Activated naive CD4-positive, alpha-beta T cell treated with anti-CD3 and anti-CD28 coated beads for 36 hours (primary cell): ENCODE measurements at regions not wholly inside any gene's neighbourhood (a gene's known extent, or its start where the extent isn't known, plus 50 kb on each side); places are given as distances from the start of the nearest gene placed in this dataset.
"Not testable (repeated sequence)": the region's sequence is repeated elsewhere in the genome, so short reads cannot be mapped to it uniquely, and the experiment has no call there.

ENCODE experiments used
- CTCF ChIA-PET: fragments of 350-600 bp; sonication (Branson Sonifier 250); formaldehyde crosslinking; loops from one replicate; lab custom pipeline; 2021; ENCODE audit warnings: antibody characterized with exemption; lab: Charles Lee
- DNase-seq: peaks from one replicate; pipeline ENCODE4 v3.0.0-alpha.2; 2020
- H3K27ac Mint-ChIP-seq: one replicate; pipeline ENCODE4 v1.8.0; 2021; ENCODE audit warnings: mild to moderate bottlenecking, mixed read lengths
- H3K27me3 Mint-ChIP-seq: one replicate; pipeline ENCODE4 v1.8.0; 2021; ENCODE audit warnings: low read depth, mixed read lengths
- H3K36me3 Mint-ChIP-seq: one replicate; pipeline ENCODE4 v1.8.0; 2021; ENCODE audit warnings: low read depth, mixed read lengths
- H3K4me1 Mint-ChIP-seq: one replicate; pipeline ENCODE4 v1.8.0; 2021; ENCODE audit warnings: low read depth, mixed read lengths
- H3K4me3 Mint-ChIP-seq: one replicate; pipeline ENCODE4 v1.8.0; 2021; ENCODE audit warnings: mild to moderate bottlenecking, moderate library complexity, mixed read lengths
- H3K9me3 Mint-ChIP-seq: one replicate; pipeline ENCODE4 v1.8.0; 2021; ENCODE audit warnings: mixed read lengths
- intact Hi-C: fragments of 100-400 bp; cut with micrococcal nuclease; formaldehyde crosslinking; loops from one replicate; pipeline ENCODE4 v1.15.1; 2023

DNA sequence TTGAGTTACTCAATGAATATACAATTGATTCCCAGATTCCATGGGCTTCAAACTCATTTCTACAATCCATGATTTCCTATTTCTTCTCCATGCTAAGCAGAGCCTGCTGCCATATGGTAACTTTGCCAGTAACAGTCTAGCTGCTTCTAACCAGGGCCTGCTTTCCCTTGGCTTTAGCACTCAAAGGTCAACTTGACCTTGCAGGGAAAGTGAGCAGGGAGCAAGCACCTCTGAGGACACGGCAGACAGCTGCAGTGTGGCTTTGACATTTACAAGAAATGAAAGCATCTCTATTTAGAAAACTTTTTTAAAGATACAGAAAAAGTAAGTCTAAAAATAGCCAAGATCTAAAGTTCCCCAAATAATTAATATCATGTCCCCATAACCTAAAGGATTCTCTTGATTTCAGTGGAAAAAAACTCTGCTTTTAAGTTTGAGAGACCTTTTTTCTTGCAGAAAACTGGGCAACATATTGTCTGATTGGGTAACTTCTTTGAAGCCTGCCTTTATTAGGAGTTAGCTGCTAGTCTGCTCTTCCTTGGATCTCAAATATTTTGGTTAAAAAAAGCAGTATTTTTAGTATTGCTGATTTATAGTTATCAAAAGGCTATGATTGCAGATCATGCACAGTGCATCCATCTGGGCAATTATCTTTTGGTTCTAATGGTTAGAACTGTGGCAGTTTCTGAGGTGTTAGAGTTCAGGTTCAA, 257.9 kb downstream of the AHR start:
- H3K4me1 Mint-ChIP-seq: no peaks in the 10 kb centered on the region
- H3K27me3 Mint-ChIP-seq: no peaks in the 10 kb centered on the region
- CTCF ChIA-PET: interaction anchor here (0.8 kb wide), 1 partner anchor 182 kb away, joined by 3 read pairs; no protein-coding TSS in a partner anchor
- H3K36me3 Mint-ChIP-seq: no peaks in the 10 kb centered on the region
- intact Hi-C loops: no loop called here
- H3K9me3 Mint-ChIP-seq: no peaks in the 10 kb centered on the region
- no peak overlapping the region for H3K27ac Mint-ChIP-seq
- no peak overlapping the region for H3K4me3 Mint-ChIP-seq
- no peak for DNase-seq

- DNase-seq: no peak
- CTCF ChIA-PET: interaction anchor here (0.8 kb wide), 1 partner anchor 183 kb away, joined by 3 read pairs; no protein-coding TSS in a partner anchor
- Mint-ChIP-seq H3K27ac (no peak overlapping the region), H3K27me3 (no peaks in the 10 kb centered on the region), H3K4me1 (no peaks in the 10 kb centered on the region), H3K4me3 (no peak overlapping the region), H3K9me3 (no peaks in the 10 kb centered on the region), H3K36me3 (no peaks in the 10 kb centered on the region)
- intact Hi-C loops: no loop called here
Measured at GRCh38 chr7:17557251-17557671, 258.8 kb downstream of the AHR start.

GRCh38 chr7:17558135-17558534, 259.7 kb downstream of the AHR start:
- intact Hi-C loops: no loop called here
- H3K4me1 Mint-ChIP-seq: no peaks in the 10 kb centered on the region
- no peak overlapping the region for H3K27ac Mint-ChIP-seq
- CTCF ChIA-PET: no interaction called here
- no peaks in the 10 kb centered on the region for H3K9me3 Mint-ChIP-seq
- no peak overlapping the region for H3K4me3 Mint-ChIP-seq
- peaks cover 4% of the 10 kb centered on the region for H3K27me3 Mint-ChIP-seq
- no peak for DNase-seq
- no peaks in the 10 kb centered on the region for H3K36me3 Mint-ChIP-seq

GRCh38 chr7:17558558-17559332, 260.3 kb downstream of the AHR start:
- H3K4me3 Mint-ChIP-seq: no peak overlapping the region
- CTCF ChIA-PET: interaction anchor here (1.1 kb wide), 1 partner anchor 17 kb away, joined by 3 read pairs; no protein-coding TSS in a partner anchor
- no peak overlapping the region for H3K27ac Mint-ChIP-seq
- peaks cover 9% of the 10 kb centered on the region for H3K27me3 Mint-ChIP-seq
- no peaks in the 10 kb centered on the region for H3K36me3 Mint-ChIP-seq
- intact Hi-C loops: no loop called here
- no peaks in the 10 kb centered on the region for H3K4me1 Mint-ChIP-seq
- no peak for DNase-seq
- no peaks in the 10 kb centered on the region for H3K9me3 Mint-ChIP-seq

- Mint-ChIP-seq H3K4me3 (no peak overlapping the region), H3K36me3 (no peaks in the 10 kb centered on the region), H3K9me3 (no peaks in the 10 kb centered on the region), H3K4me1 (no peaks in the 10 kb centered on the region), H3K27ac (no peak overlapping the region), H3K27me3 (peaks cover 9% of the 10 kb centered on the region)
- no peak for DNase-seq
- CTCF ChIA-PET: interaction anchor here (1.1 kb wide), 1 partner anchor 18 kb away, joined by 3 read pairs; no protein-coding TSS in a partner anchor
- intact Hi-C loops: no loop called here
Measured at GRCh38 chr7:17559388-17559787, 260.9 kb downstream of the AHR start.

GRCh38 chr7:17560516-17560915, 262.1 kb downstream of the AHR start:
- H3K4me1 Mint-ChIP-seq: no peaks in the 10 kb centered on the region
- no peak overlapping the region for H3K4me3 Mint-ChIP-seq
- no peak for DNase-seq
- intact Hi-C loops: no loop called here
- CTCF ChIA-PET: no interaction called here
- no peak overlapping the region for H3K27ac Mint-ChIP-seq
- no peaks in the 10 kb centered on the region for H3K36me3 Mint-ChIP-seq
- H3K27me3 Mint-ChIP-seq: peaks cover 9% of the 10 kb centered on the region
- H3K9me3 Mint-ChIP-seq: no peaks in the 10 kb centered on the region

DNA sequence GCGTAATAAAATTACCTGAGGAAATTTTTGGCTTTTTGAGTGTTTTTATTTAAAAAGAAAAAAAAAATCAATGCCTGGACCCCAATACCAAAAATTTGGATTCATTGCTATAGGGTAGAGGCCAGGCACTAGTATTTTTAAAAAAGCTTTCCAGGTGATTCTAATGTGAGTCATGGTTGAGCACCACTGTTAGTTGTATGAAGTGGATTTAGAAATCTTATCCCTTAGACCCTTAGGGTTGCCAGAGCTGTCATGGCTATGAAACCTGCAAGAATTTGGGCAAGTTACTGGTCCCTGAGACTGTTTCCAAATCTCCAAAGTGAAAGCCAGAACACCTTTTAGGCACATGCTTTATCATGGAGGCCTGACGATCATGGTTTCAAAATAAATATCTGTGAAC, 262.5 kb downstream of the AHR start:
- no peak overlapping the region for H3K4me3 Mint-ChIP-seq
- H3K27ac Mint-ChIP-seq: no peak overlapping the region
- peaks cover 9% of the 10 kb centered on the region for H3K27me3 Mint-ChIP-seq
- no peaks in the 10 kb centered on the region for H3K36me3 Mint-ChIP-seq
- intact Hi-C loops: no loop called here
- CTCF ChIA-PET: no interaction called here
- no peak for DNase-seq
- H3K4me1 Mint-ChIP-seq: no peaks in the 10 kb centered on the region
- H3K9me3 Mint-ChIP-seq: no peaks in the 10 kb centered on the region

GRCh38 chr7:17564678-17565212, 266.3 kb downstream of the AHR start:
- no peaks in the 10 kb centered on the region for H3K4me1 Mint-ChIP-seq

DNA sequence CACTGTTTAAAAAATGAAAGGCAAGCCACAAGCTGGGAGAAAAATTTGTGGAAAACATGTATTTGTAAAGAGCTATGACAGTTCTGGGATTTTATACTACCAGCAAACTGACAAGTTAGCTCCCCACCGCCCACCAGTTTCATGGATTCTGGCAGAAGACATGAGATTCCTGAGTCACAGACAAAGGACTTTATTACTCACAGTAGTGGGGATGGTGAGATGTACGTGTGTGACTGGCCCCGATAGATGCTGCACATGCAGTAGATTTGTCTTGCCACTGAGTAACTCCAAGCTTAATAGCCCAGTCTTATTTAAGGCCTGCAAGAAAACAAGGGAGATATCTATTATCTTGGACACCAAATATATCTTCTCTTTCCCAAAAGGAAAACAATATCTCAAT, 281.7 kb downstream of the AHR start:
- Mint-ChIP-seq H3K36me3 (peaks cover 2% of the 10 kb centered on the region), H3K9me3 (peaks cover 11% of the 10 kb centered on the region), H3K27ac (no peak overlapping the region), H3K27me3 (peaks cover 5% of the 10 kb centered on the region), H3K4me1 (no peaks in the 10 kb centered on the region), H3K4me3 (no peak overlapping the region)
- CTCF ChIA-PET: no interaction called here
- intact Hi-C loops: no loop called here
- no peak for DNase-seq

More at GRCh38 chr7:17564678-17565212, 266.3 kb downstream of the AHR start:
- intact Hi-C loops: no loop called here
- CTCF ChIA-PET: no interaction called here
- peaks cover 2% of the 10 kb centered on the region for H3K36me3 Mint-ChIP-seq
- peaks cover 14% of the 10 kb centered on the region for H3K27me3 Mint-ChIP-seq
- H3K27ac Mint-ChIP-seq: no peak overlapping the region
- no peak for DNase-seq
- H3K9me3 Mint-ChIP-seq: peaks cover 14% of the 10 kb centered on the region
- no peak overlapping the region for H3K4me3 Mint-ChIP-seq

DNA sequence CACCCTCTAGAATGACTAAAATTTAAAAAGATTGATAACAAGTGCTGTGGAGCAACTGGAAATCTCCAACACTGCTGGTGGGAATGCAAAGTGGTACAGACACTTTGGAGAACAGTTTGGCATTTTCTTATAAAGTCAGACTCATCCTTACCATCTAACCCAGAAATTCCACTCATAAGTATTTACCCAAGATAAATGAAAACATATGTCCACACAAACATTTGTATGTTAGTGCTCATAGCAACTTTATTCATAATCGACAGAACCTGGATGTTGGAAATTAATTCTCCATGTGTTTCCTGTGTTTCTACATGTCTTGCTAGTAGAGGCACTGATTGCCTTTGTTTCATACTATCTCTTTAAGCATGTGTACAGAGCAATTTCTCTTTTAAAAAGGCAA, 282.4 kb downstream of the AHR start:
- no peaks in the 10 kb centered on the region for H3K4me1 Mint-ChIP-seq
- peaks cover 11% of the 10 kb centered on the region for H3K9me3 Mint-ChIP-seq
- intact Hi-C loops: no loop called here
- H3K27ac Mint-ChIP-seq: no peak overlapping the region
- no peak overlapping the region for H3K4me3 Mint-ChIP-seq
- H3K36me3 Mint-ChIP-seq: peaks cover 2% of the 10 kb centered on the region
- peaks cover 9% of the 10 kb centered on the region for H3K27me3 Mint-ChIP-seq
- no peak for DNase-seq
- CTCF ChIA-PET: no interaction called here

DNA sequence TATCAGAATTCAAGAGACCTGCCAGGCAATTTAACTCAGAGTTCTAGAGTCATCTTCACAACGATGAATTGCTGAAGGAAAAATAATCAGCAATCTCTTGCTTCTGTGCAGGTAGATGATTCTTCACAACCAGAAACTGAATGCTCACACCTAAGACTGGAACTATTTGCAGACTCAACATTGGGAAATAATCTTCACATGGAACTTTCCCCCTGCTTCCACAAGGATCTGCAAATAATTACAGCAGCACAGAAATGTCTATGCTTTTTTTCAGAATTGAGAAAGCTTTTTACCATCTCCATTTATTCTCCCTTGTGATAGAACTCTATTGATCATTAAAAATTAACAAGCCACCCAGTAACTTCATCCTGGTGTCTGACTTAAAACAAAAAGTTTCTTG, 282.8 kb downstream of the AHR start:
- peaks cover 11% of the 10 kb centered on the region for H3K9me3 Mint-ChIP-seq
- peaks cover 9% of the 10 kb centered on the region for H3K27me3 Mint-ChIP-seq
- DNase-seq: no peak
- H3K27ac Mint-ChIP-seq: no peak overlapping the region
- no peaks in the 10 kb centered on the region for H3K4me1 Mint-ChIP-seq
- no peak overlapping the region for H3K4me3 Mint-ChIP-seq
- CTCF ChIA-PET: no interaction called here
- intact Hi-C loops: no loop called here
- peaks cover 2% of the 10 kb centered on the region for H3K36me3 Mint-ChIP-seq

DNA sequence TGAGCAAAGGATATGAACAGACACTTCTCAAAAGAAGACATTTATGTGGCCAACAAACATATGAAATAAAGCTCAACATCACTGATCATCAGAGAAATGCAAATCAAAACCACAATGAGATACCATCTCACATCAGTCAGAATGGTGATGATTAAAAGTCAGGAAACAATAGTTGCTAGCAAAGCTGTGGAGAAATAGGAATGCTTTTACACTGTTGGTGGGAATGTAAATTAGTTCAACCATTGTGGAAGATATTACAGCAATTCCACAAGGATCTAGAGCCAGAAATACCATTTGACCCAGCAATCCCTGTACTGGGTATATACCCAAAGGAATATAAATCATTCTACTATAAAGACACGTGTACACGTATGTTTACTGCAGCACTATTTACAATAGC, 284.2 kb downstream of the AHR start:
- intact Hi-C loops, DNase-seq, H3K36me3 Mint-ChIP-seq, H3K9me3 Mint-ChIP-seq, H3K4me1 Mint-ChIP-seq, H3K4me3 Mint-ChIP-seq, CTCF ChIA-PET, H3K27ac Mint-ChIP-seq: not testable (repeated sequence)
- H3K27me3 Mint-ChIP-seq: peaks cover 11% of the 10 kb centered on the region
